ENCODE measurements at regions not wholly inside any gene's neighbourhood (a gene's known extent, or its start where the extent isn't known, plus 50 kb on each side); places are given as distances from the start of the nearest gene placed in this dataset.

GRCh38 chr7:131861620-131862346 is 305.4 kb upstream of the PODXL start:
- Mint-ChIP-seq H3K36me3 (no peaks in the 10 kb centered on the region), H3K4me3 (no peak overlapping the region), H3K9me3 (no peaks in the 10 kb centered on the region), H3K27me3 (ENCODE audit: low read depth in 2 of 2) (peaks cover 6 to 28% of the 10 kb centered on the region in 2 donors), H3K27ac (no peak overlapping the region), H3K4me1 (no peaks in the 10 kb centered on the region)
- 79% methylated on average over 4 of the region's 4 CpGs for WGBS (ENCODE audit: insufficient coverage)
- H3K4me1 ChIP-seq (ENCODE audit: control insufficient read depth, insufficient read depth, low read length), result no peaks in the 10 kb centered on the region
- ATAC-seq, result no peak
- no peak for TF ChIP-seq CTCF (IDR thresholded peaks at IDR 0.05)
- no peaks in the 10 kb centered on the region for H3K9me3 ChIP-seq (ENCODE audit: control insufficient read depth, insufficient read depth, low read length)
- H3K27me3 ChIP-seq (ENCODE audit: control insufficient read depth, insufficient read depth, low read length), result no peaks in the 10 kb centered on the region
- intact Hi-C loops (cut with micrococcal nuclease), result no loop called here
- no peak overlapping the region for H3K27ac ChIP-seq (ENCODE audit: low read length)
- DNase-seq, result no peak
- no peaks in the 10 kb centered on the region for H3K36me3 ChIP-seq (ENCODE audit: control insufficient read depth, insufficient read depth, low read length)
- no peak overlapping the region for H3K4me3 ChIP-seq (ENCODE audit: low read length)

- no peaks in the 10 kb centered on the region for H3K36me3 Mint-ChIP-seq
- ATAC-seq, result peak; percentile 63 to 88 (median 67)
- Histone ChIP-seq H3K36me3 (ENCODE audit: control insufficient read depth, insufficient read depth, low read length) (no peaks in the 10 kb centered on the region), H3K9me3 (ENCODE audit: control insufficient read depth, insufficient read depth, low read length) (peaks cover 2% of the 10 kb centered on the region), H3K4me1 (ENCODE audit: control insufficient read depth, insufficient read depth, low read length) (no peaks in the 10 kb centered on the region), H3K4me3 (ENCODE audit: low read length) (no peak overlapping the region), H3K27ac (ENCODE audit: low read length) (no peak overlapping the region), H3K27me3 (ENCODE audit: control insufficient read depth, insufficient read depth, low read length) (no peaks in the 10 kb centered on the region)
- no peaks in the 10 kb centered on the region for H3K4me1 Mint-ChIP-seq
- WGBS (ENCODE audit: insufficient coverage), result 10% methylated on average over 5 of the region's 6 CpGs
- no peak overlapping the region for H3K27ac Mint-ChIP-seq
- intact Hi-C loops (cut with micrococcal nuclease), result no loop called here
- peak in 1 of 2 donors; percentile 51 for DNase-seq
- H3K27me3 Mint-ChIP-seq (ENCODE audit: low read depth in 2 of 2), result peaks cover 6 to 28% of the 10 kb centered on the region in 2 donors
- H3K9me3 Mint-ChIP-seq, result no peaks in the 10 kb centered on the region
- H3K4me3 Mint-ChIP-seq, result no peak overlapping the region
- peak; percentile 64 for TF ChIP-seq CTCF (IDR thresholded peaks at IDR 0.05)
Observed at GRCh38 chr7:131859147-131859821, 302.9 kb upstream of the PODXL start.

- H3K9me3 Mint-ChIP-seq, result no peaks in the 10 kb centered on the region
- WGBS (ENCODE audit: insufficient coverage), result 35% methylated on average over 2 of the region's 2 CpGs
- Histone ChIP-seq H3K36me3 (ENCODE audit: control insufficient read depth, insufficient read depth, low read length) (no peaks in the 10 kb centered on the region), H3K27me3 (ENCODE audit: control insufficient read depth, insufficient read depth, low read length) (no peaks in the 10 kb centered on the region), H3K4me3 (ENCODE audit: low read length) (no peak overlapping the region), H3K9me3 (ENCODE audit: control insufficient read depth, insufficient read depth, low read length) (peaks cover 2% of the 10 kb centered on the region), H3K4me1 (ENCODE audit: control insufficient read depth, insufficient read depth, low read length) (no peaks in the 10 kb centered on the region), H3K27ac (ENCODE audit: low read length) (no peak overlapping the region)
- H3K4me1 Mint-ChIP-seq, result no peaks in the 10 kb centered on the region
- TF ChIP-seq CTCF (IDR thresholded peaks at IDR 0.05), result no peak
- H3K27me3 Mint-ChIP-seq (ENCODE audit: low read depth in 2 of 2), result peaks cover 6 to 21% of the 10 kb centered on the region in 2 donors
- DNase-seq (no peak), ATAC-seq (no peak)
- H3K27ac Mint-ChIP-seq, result no peak overlapping the region
- H3K4me3 Mint-ChIP-seq, result no peak overlapping the region
- intact Hi-C loops (cut with micrococcal nuclease), result no loop called here
- H3K36me3 Mint-ChIP-seq, result no peaks in the 10 kb centered on the region
Observed at GRCh38 chr7:131858611-131859010, 302.2 kb upstream of the PODXL start.
